NCI-H1417 treated with DMSO at 0.1 percent for 48 hours (cell line): ENCODE measurements at regions not wholly inside any gene's neighbourhood (a gene's known extent, or its start where the extent isn't known, plus 50 kb on each side); places are given as distances from the start of the nearest gene placed in this dataset.
"Not testable (repeated sequence)": the region's sequence is repeated elsewhere in the genome, so short reads cannot be mapped to it uniquely, and the experiment has no call there.

Source experiments
- DNase-seq: peaks from one replicate; lab custom pipeline; 2025; lab: John Stamatoyannopoulos, UW

- DNase-seq = no peak
Measured at GRCh38 chr14:105931808-105932483, 405.6 kb downstream of the TMEM121 start.

GRCh38 chr14:105933238-105933637 is 406.9 kb downstream of the TMEM121 start:
- DNase-seq = no peak

GRCh38 chr14:105935384-105935783 is 409.0 kb downstream of the TMEM121 start:
- no peak for DNase-seq

GRCh38 chr14:105937253-105938054 is 411.1 kb downstream of the TMEM121 start:
- no peak for DNase-seq

GRCh38 chr14:105938055-105938863 is 411.9 kb downstream of the TMEM121 start:
- DNase-seq = no peak

GRCh38 chr14:105938959-105939358 is 412.6 kb downstream of the TMEM121 start:
- no peak for DNase-seq

- no peak for DNase-seq
Measured at GRCh38 chr14:105939810-105940508, 413.6 kb downstream of the TMEM121 start.

- no peak for DNase-seq
Measured at GRCh38 chr14:105940534-105941225, 414.3 kb downstream of the TMEM121 start.

GRCh38 chr14:105941226-105942166 is 415.1 kb downstream of the TMEM121 start:
- DNase-seq = no peak

GRCh38 chr14:105942725-105943124 is 416.3 kb downstream of the TMEM121 start:
- not testable (repeated sequence) for DNase-seq

- DNase-seq = no peak
Measured at GRCh38 chr14:105943973-105944602, 417.7 kb downstream of the TMEM121 start.

GRCh38 chr14:105944632-105945610 is 418.5 kb downstream of the TMEM121 start:
- peak; percentile 3 for DNase-seq

- no peak for DNase-seq
Measured at GRCh38 chr14:105945896-105946295, 419.5 kb downstream of the TMEM121 start.

GRCh38 chr14:105947599-105947998 is 421.2 kb downstream of the TMEM121 start:
- DNase-seq = no peak

GRCh38 chr14:105948955-105949354 is 422.6 kb downstream of the TMEM121 start:
- not testable (repeated sequence) for DNase-seq

GRCh38 chr14:105950364-105950892 is 424.0 kb downstream of the TMEM121 start:
- not testable (repeated sequence) for DNase-seq

- no peak for DNase-seq
Measured at GRCh38 chr14:105951399-105951798, 425.0 kb downstream of the TMEM121 start.

GRCh38 chr14:105952222-105952621 is 425.8 kb downstream of the TMEM121 start:
- no peak for DNase-seq
